H1 (cell line): ENCODE measurements at regions not wholly inside any gene's neighbourhood (a gene's known extent, or its start where the extent isn't known, plus 50 kb on each side); places are given as distances from the start of the nearest gene placed in this dataset.

ENCODE experiments used
- CTCF ChIA-PET: fragments of 300-600 bp; sonication (Branson Sonifier 250); formaldehyde crosslinking; loops from one replicate; lab custom pipeline; 2021; ENCODE audit not compliant: partially characterized antibody; lab: Charles Lee
- POLR2A ChIA-PET: fragments of 300-600 bp; sonication (Branson Sonifier 250); formaldehyde crosslinking; loops from one replicate; lab custom pipeline; 2021; ENCODE audit warnings: inconsistent platforms; ENCODE audit not compliant: partially characterized antibody; lab: Charles Lee
- DNase-seq, 2 experiments: peaks; one replicate each; pipeline versions ENCODE4 v3.0.0 to v3.0.0-alpha.2; 2010 to 2022; ENCODE audit warnings: low spot score in 2 of 2, low read depth in 1 of 2, mixed read lengths in 1 of 2
- FAIRE-seq: peaks from 2 replicates; lab custom pipeline; 2011; peaks lifted over from hg19 to GRCh38; lab: Jason Lieb, UNC
- H2AFZ ChIP-seq: 2 replicates; pipeline ENCODE4 v1.8.1; 2012; ENCODE audit warnings: low read length, inconsistent platforms
- H2AK5ac ChIP-seq: 2 replicates; pipeline ENCODE4 v1.6.1; 2013; ENCODE audit warnings: low read depth, low read length
- H2BK120ac ChIP-seq: replicated peaks from 2 replicates; pipeline ENCODE3; 2013; ENCODE audit warnings: low read depth, low read length, inconsistent platforms
- H2BK12ac ChIP-seq: 2 replicates; pipeline ENCODE4 v1.6.1; 2013; ENCODE audit warnings: low read depth, low read length
- H2BK15ac ChIP-seq: 2 replicates; pipeline ENCODE4 v1.6.1; 2013; ENCODE audit warnings: low read length
- H2BK20ac ChIP-seq: 2 replicates; pipeline ENCODE4 v1.6.1; 2013; ENCODE audit warnings: low read length
- H2BK5ac ChIP-seq: 2 replicates; pipeline ENCODE4 v1.6.1; 2013; ENCODE audit warnings: low read depth, low read length
- H3K14ac ChIP-seq: 2 replicates; pipeline ENCODE4 v1.6.1; 2013; ENCODE audit warnings: inconsistent platforms; ENCODE audit not compliant: insufficient read length
- H3K18ac ChIP-seq: 2 replicates; pipeline ENCODE4 v1.6.1; 2013; ENCODE audit warnings: low read length; ENCODE audit errors: extremely low read depth
- H3K23ac ChIP-seq: 2 replicates; pipeline ENCODE4 v1.6.1; 2013; ENCODE audit warnings: inconsistent platforms; ENCODE audit not compliant: insufficient read length
- H3K23me2 ChIP-seq: 2 replicates; pipeline ENCODE4 v1.6.1; 2013; ENCODE audit warnings: low read depth, low read length
- H3K27ac ChIP-seq: 2 replicates; pipeline ENCODE4 v1.6.1; 2011; ENCODE audit warnings: low read depth, low read length, inconsistent platforms
- H3K27me3 ChIP-seq, 4 experiments: replicated peaks in 1 of 4; 1 replicate in 1 of 4; 2 replicates in 3 of 4; pipeline versions ENCODE4 v1.6.1 to v1.8.1; 2011 to 2013; ENCODE audit warnings: low read length in 3 of 4, mild to moderate bottlenecking in 3 of 4, inconsistent platforms in 2 of 4, mixed read lengths in 2 of 4, moderate library complexity in 1 of 4; ENCODE audit not compliant: control insufficient read depth in 3 of 4, insufficient read depth in 3 of 4; ENCODE audit errors: extremely low read depth in 1 of 4
- H3K36me3 ChIP-seq, 4 experiments: 2 replicates each; pipeline versions ENCODE4 v1.6.1 to v1.8.1; 2011 to 2013; ENCODE audit warnings: mild to moderate bottlenecking in 4 of 4, low read length in 3 of 4, moderate library complexity in 2 of 4, control low read depth in 1 of 4, inconsistent platforms in 1 of 4; ENCODE audit not compliant: insufficient read depth in 4 of 4, control insufficient read depth in 2 of 4
- H3K4ac ChIP-seq: replicated peaks from 2 replicates; pipeline ENCODE3; 2013; ENCODE audit warnings: low read length, low read depth, mixed read lengths, inconsistent platforms; ENCODE audit not compliant: insufficient read length
- H3K4me1 ChIP-seq, 4 experiments: replicated peaks in 1 of 4; 1 replicate in 1 of 4; 2 replicates in 3 of 4; pipeline versions ENCODE4 v1.6.1 to v1.8.1; 2011 to 2013; ENCODE audit warnings: low read length in 3 of 4, inconsistent platforms in 2 of 4, mixed read lengths in 1 of 4; ENCODE audit not compliant: insufficient read depth in 4 of 4, control insufficient read depth in 3 of 4
- H3K4me2 ChIP-seq, 2 experiments: 2 replicates each; pipeline versions ENCODE4 v1.6.1 to v1.8.1; 2011 to 2013; ENCODE audit warnings: low read depth in 2 of 2, low read length in 2 of 2, control low read depth in 1 of 2, inconsistent platforms in 1 of 2, mild to moderate bottlenecking in 1 of 2; ENCODE audit not compliant: insufficient read depth in 1 of 2
- H3K4me3 ChIP-seq, 4 experiments: fragments of 200-600, 300-600 bp in 1 of 4; sonication (generic), shearing (Covaris generic), sonication (Bioruptor Twin) in 1 of 4; 2 replicates each; pipeline versions ENCODE4 v1.5.1 to v1.8.1; 2011 to 2016; ENCODE audit warnings: low read length in 4 of 4, low read depth in 3 of 4, control low read depth in 2 of 4, inconsistent platforms in 2 of 4, mild to moderate bottlenecking in 2 of 4, mixed read lengths in 1 of 4, moderate library complexity in 1 of 4; ENCODE audit not compliant: insufficient read depth in 2 of 4; ENCODE audit errors: extremely low read depth in 1 of 4
- H3K56ac ChIP-seq: replicated peaks from 2 replicates; pipeline ENCODE3; 2013; ENCODE audit warnings: low read depth, mild to moderate bottlenecking, mixed read lengths, low read length, inconsistent platforms; ENCODE audit not compliant: insufficient read length
- H3K79me1 ChIP-seq: 2 replicates; pipeline ENCODE4 v1.6.1; 2013; ENCODE audit warnings: low read depth, low read length, control low read depth
- H3K79me2 ChIP-seq, 2 experiments: 2 replicates each; pipeline versions ENCODE4 v1.6.1 to v1.8.1; 2012 to 2013; ENCODE audit warnings: low read length in 2 of 2, mild to moderate bottlenecking in 2 of 2, inconsistent platforms in 1 of 2; ENCODE audit not compliant: insufficient read depth in 2 of 2, control insufficient read depth in 1 of 2
- H3K9ac ChIP-seq, 4 experiments: replicated peaks in 1 of 4; 1 replicate in 1 of 4; 2 replicates in 3 of 4; pipeline versions ENCODE4 v1.6.1 to v1.8.1; 2011 to 2013; ENCODE audit warnings: low read depth in 3 of 4, low read length in 3 of 4, control low read depth in 2 of 4, mild to moderate bottlenecking in 2 of 4, moderate library complexity in 2 of 4, inconsistent platforms in 1 of 4; ENCODE audit errors: extremely low read depth in 1 of 4
- H3K9me3 ChIP-seq, 2 experiments: 2 replicates each; pipeline versions ENCODE4 v1.6.1 to v1.8.1; 2012 to 2013; ENCODE audit warnings: mild to moderate bottlenecking in 2 of 2, moderate library complexity in 2 of 2, control low read depth in 1 of 2, inconsistent platforms in 1 of 2, low read depth in 1 of 2, low read length in 1 of 2, mixed read lengths in 1 of 2; ENCODE audit not compliant: insufficient read depth in 2 of 2
- H4K20me1 ChIP-seq, 2 experiments: replicated peaks in 1 of 2; 2 replicates each; pipeline versions ENCODE3 to v1.8.1; 2011 to 2013; ENCODE audit warnings: inconsistent platforms in 2 of 2, low read length in 2 of 2, mild to moderate bottlenecking in 1 of 2; ENCODE audit not compliant: insufficient read depth in 2 of 2, control insufficient read depth in 1 of 2
- H4K5ac ChIP-seq: 2 replicates; pipeline ENCODE4 v1.6.1; 2013; ENCODE audit warnings: low read length, low read depth, mixed read lengths, inconsistent platforms; ENCODE audit not compliant: insufficient read length
- H4K8ac ChIP-seq: 2 replicates; pipeline ENCODE4 v1.8.0; 2013; ENCODE audit warnings: mild to moderate bottlenecking, moderate library complexity, low read length, inconsistent platforms; ENCODE audit not compliant: insufficient read depth; ENCODE audit errors: extremely low read depth
- H4K91ac ChIP-seq: replicated peaks from 2 replicates; pipeline ENCODE3; 2013; ENCODE audit warnings: low read length, mixed read lengths, inconsistent platforms; ENCODE audit not compliant: insufficient read length
- BACH1 ChIP-seq: IDR thresholded peaks from 2 replicates; pipeline ENCODE4 v1.6.1; 2012; ENCODE audit warnings: low read length, improper control_type of control experiment
- BCL11A ChIP-seq, 2 experiments: IDR thresholded peaks; one replicate each; pipeline ENCODE4 v1.6.1; 2011; ENCODE audit warnings: low read depth in 2 of 2, low read length in 2 of 2, mild to moderate bottlenecking in 2 of 2
- FOSL1 ChIP-seq: IDR thresholded peaks from 2 replicates; pipeline ENCODE4 v1.6.1; 2011; ENCODE audit warnings: mild to moderate bottlenecking, low read depth, low read length, moderate library complexity; ENCODE audit not compliant: insufficient read depth
- KDM4A ChIP-seq: IDR thresholded peaks from one replicate; pipeline ENCODE4 v1.7.1; 2012; ENCODE audit warnings: low read depth, mild to moderate bottlenecking, moderate library complexity, low read length, inconsistent platforms; ENCODE audit not compliant: severe bottlenecking
- NANOG ChIP-seq: IDR thresholded peaks from 2 replicates; pipeline ENCODE4 v1.6.1; 2011; ENCODE audit warnings: low read length, low read depth, mild to moderate bottlenecking, inconsistent platforms; ENCODE audit not compliant: insufficient read depth, poor library complexity, severe bottlenecking
- PHF8 ChIP-seq: fragments of 200-600 bp; sonication (generic); conservative IDR thresholded peaks from 2 replicates; pipeline ENCODE4 v1.7.1; 2012; ENCODE audit warnings: low read depth, mild to moderate bottlenecking, inconsistent platforms, low read length, moderate library complexity
- RBBP5 ChIP-seq: IDR thresholded peaks from 2 replicates; pipeline ENCODE4 v1.7.1; 2012; ENCODE audit warnings: low read depth, mild to moderate bottlenecking, inconsistent platforms, low read length, moderate library complexity, borderline replicate concordance
- WGBS, 2 experiments: shearing (Covaris generic) in 1 of 2; methylation state at CpG; one replicate each; pipeline versions ENCODE4 v1.1.6 to v1.1.7; 2013 to 2015; ENCODE audit warnings: low lambda C conversion rate in 2 of 2, mixed read lengths in 2 of 2, inconsistent platforms in 1 of 2, low coverage in 1 of 2, missing lambda C conversion rate in 1 of 2; ENCODE audit not compliant: insufficient replicate concordance in 2 of 2, insufficient coverage in 1 of 2, insufficient read length in 1 of 2; ENCODE audit errors: extremely low coverage in 1 of 2, missing lambda C conversion rate in 1 of 2; 5-methylcytosine and 5-hydroxymethylcytosine counted together
- TF ChIP-seq, protein P1 (sequence below), 3 experiments: IDR thresholded peaks; 1 replicate in 2 of 3; 2 replicates in 1 of 3; pipeline versions ENCODE4 v1.5.1 to v1.6.1; 2011; ENCODE audit warnings: low read length in 3 of 3, mild to moderate bottlenecking in 3 of 3, inconsistent platforms in 2 of 3, low read depth in 1 of 3, moderate library complexity in 1 of 3; ENCODE audit not compliant: insufficient read depth in 1 of 3; ENCODE audit errors: control extremely low read depth in 1 of 3

DNA sequence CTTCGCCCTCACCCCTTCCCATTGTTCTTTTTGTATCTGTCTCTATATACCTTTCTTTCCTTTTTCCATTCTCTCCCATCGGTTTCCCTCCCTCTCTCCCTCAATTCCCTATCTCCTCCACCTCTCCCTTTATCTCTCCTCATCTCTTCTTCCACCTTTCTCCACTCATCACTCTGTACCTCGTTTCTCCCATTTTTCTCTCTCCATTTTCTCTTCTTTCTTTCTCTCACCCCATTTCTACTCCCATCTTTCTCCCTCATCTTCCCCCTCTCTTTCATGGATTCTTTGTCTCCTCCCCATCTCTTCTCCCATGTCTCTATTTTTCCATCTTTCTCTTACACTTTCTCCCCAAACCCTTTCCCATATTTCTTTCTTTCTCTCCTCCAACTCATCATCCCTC lies 385.9 kb upstream of the CLINT1 start:
- no peak overlapping the region for H3K18ac ChIP-seq

More for the DNA sequence above, 385.9 kb upstream of the CLINT1 start:
- no peaks in the 10 kb centered on the region for H3K4me1 ChIP-seq
- no peak overlapping the region for H3K23ac ChIP-seq
- H3K36me3 ChIP-seq, result no peaks in the 10 kb centered on the region
- no peaks in the 10 kb centered on the region for H3K9me3 ChIP-seq
- no peak overlapping the region for H2BK12ac ChIP-seq
- no peak overlapping the region for H4K91ac ChIP-seq
- H3K14ac ChIP-seq, result no peak overlapping the region
- 96 to 100% methylated on average over 3 of the region's 3 CpGs for WGBS, 2 experiments
- H3K23me2 ChIP-seq, result no peaks in the 10 kb centered on the region; the same call in 1 of the 2 replicates
- no peaks in the 10 kb centered on the region for H3K79me2 ChIP-seq
- TF ChIP-seq, protein P1, sequence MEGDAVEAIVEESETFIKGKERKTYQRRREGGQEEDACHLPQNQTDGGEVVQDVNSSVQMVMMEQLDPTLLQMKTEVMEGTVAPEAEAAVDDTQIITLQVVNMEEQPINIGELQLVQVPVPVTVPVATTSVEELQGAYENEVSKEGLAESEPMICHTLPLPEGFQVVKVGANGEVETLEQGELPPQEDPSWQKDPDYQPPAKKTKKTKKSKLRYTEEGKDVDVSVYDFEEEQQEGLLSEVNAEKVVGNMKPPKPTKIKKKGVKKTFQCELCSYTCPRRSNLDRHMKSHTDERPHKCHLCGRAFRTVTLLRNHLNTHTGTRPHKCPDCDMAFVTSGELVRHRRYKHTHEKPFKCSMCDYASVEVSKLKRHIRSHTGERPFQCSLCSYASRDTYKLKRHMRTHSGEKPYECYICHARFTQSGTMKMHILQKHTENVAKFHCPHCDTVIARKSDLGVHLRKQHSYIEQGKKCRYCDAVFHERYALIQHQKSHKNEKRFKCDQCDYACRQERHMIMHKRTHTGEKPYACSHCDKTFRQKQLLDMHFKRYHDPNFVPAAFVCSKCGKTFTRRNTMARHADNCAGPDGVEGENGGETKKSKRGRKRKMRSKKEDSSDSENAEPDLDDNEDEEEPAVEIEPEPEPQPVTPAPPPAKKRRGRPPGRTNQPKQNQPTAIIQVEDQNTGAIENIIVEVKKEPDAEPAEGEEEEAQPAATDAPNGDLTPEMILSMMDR (IDR thresholded peaks at IDR 0.05; ENCODE audit: control extremely low read depth in 1 of 3, insufficient read depth in 1 of 3, low read depth in 1 of 3, low read length in 3 of 3), result no peak
- TF ChIP-seq NANOG, result no peak
- TF ChIP-seq RBBP5, result no peak
- no peak for TF ChIP-seq KDM4A
- TF ChIP-seq BACH1, result no peak
- TF ChIP-seq BCL11A (IDR thresholded peaks at IDR 0.05; ENCODE audit: low read depth in 2 of 2, low read length in 2 of 2), result no peak
- no peak for TF ChIP-seq FOSL1
- no peak for TF ChIP-seq PHF8
- TF ChIP-seq, all 59 proteins: peak for 0
- POLR2A ChIA-PET, result no interaction called here
- Histone ChIP-seq H4K8ac (no peak overlapping the region), H2AFZ (no peak overlapping the region), H2BK15ac (no peak overlapping the region), H3K56ac (no peak overlapping the region), H3K9ac (no peak overlapping the region), H3K4me2 (no peak overlapping the region), H2BK5ac (no peak overlapping the region), H3K4ac (no peak overlapping the region), H4K20me1 (no peaks in the 10 kb centered on the region), H3K4me3 (no peak overlapping the region), H2AK5ac (no peak overlapping the region), H3K27ac (no peak overlapping the region), H3K27me3 (peaks cover 0 to 1% (median 0%) of the 10 kb centered on the region in 4 experiments; a peak in 1 of 7 replicates), H2BK120ac (no peak overlapping the region), H4K5ac (no peak overlapping the region), H3K79me1 (no peaks in the 10 kb centered on the region), H2BK20ac (no peak overlapping the region)
- CTCF ChIA-PET, result no interaction called here
- DNase-seq (no peak), FAIRE-seq (no peak)
